ENCODE measurements at regions not wholly inside any gene's neighbourhood (a gene's known extent, or its start where the extent isn't known, plus 50 kb on each side); places are given as distances from the start of the nearest gene placed in this dataset.

GRCh38 chr10:132134241-132135052 lies 52.3 kb upstream of the DPYSL4 start:
- DNase-seq (ENCODE audit: low read depth in 2 of 2) = no peak
- H3K4me3 ChIP-seq (replicated peaks in 1 of 2; ENCODE audit: low read depth in 2 of 2, low read length in 2 of 2) = no peak overlapping the region
- no peak for TF ChIP-seq CTCF (IDR thresholded peaks at IDR 0.05; ENCODE audit: low read depth, low read length)

- no peak overlapping the region for H3K4me3 ChIP-seq (replicated peaks in 1 of 2; ENCODE audit: low read depth in 2 of 2, low read length in 2 of 2)
- DNase-seq (ENCODE audit: low read depth in 2 of 2) = no peak
- TF ChIP-seq CTCF (IDR thresholded peaks at IDR 0.05; ENCODE audit: low read depth, low read length) = no peak
Observed at GRCh38 chr10:132135053-132135872, 51.5 kb upstream of the DPYSL4 start.

- DNase-seq (ENCODE audit: low read depth in 2 of 2) = no peak
Observed at GRCh38 chr10:132136097-132136521, 50.6 kb upstream of the DPYSL4 start.

GRCh38 chr10:132136689-132137088 lies 50.1 kb upstream of the DPYSL4 start:
- no peak overlapping the region for H3K4me3 ChIP-seq (replicated peaks in 1 of 2; ENCODE audit: low read depth in 2 of 2, low read length in 2 of 2)
- DNase-seq (ENCODE audit: low read depth in 2 of 2) = no peak
- no peak for TF ChIP-seq CTCF (IDR thresholded peaks at IDR 0.05; ENCODE audit: low read depth, low read length)

More at GRCh38 chr10:132136097-132136521, 50.6 kb upstream of the DPYSL4 start:
- no peak overlapping the region for H3K4me3 ChIP-seq (replicated peaks in 1 of 2; ENCODE audit: low read depth in 2 of 2, low read length in 2 of 2)
- no peak for TF ChIP-seq CTCF (IDR thresholded peaks at IDR 0.05; ENCODE audit: low read depth, low read length)

Data from cardiac fibroblast (primary cell).